Amygdala (tissue), 56 donors: ENCODE measurements at regions not wholly inside any gene's neighbourhood (a gene's known extent, or its start where the extent isn't known, plus 50 kb on each side); places are given as distances from the start of the nearest gene placed in this dataset.
"Not testable (repeated sequence)": the region's sequence is repeated elsewhere in the genome, so short reads cannot be mapped to it uniquely, and the experiment has no call there.

Experiments
- DNase-seq, 56 donors: peaks; one replicate each; lab custom pipeline; 2025; lab: John Stamatoyannopoulos, UW

GRCh38 chr6:156425359-156426020 is 351.7 kb upstream of the ARID1B start:
- no peak for DNase-seq

GRCh38 chr6:156423829-156424228 is 353.3 kb upstream of the ARID1B start:
- DNase-seq, result no peak

GRCh38 chr6:156423075-156423474 is 354.1 kb upstream of the ARID1B start:
- no peak for DNase-seq

- no peak for DNase-seq
These were observed 355.2 kb upstream of the ARID1B start for GRCh38 chr6:156421933-156422332.

GRCh38 chr6:156421301-156421700 is 355.9 kb upstream of the ARID1B start:
- not testable (repeated sequence) for DNase-seq

GRCh38 chr6:156420172-156420993 is 356.8 kb upstream of the ARID1B start:
- DNase-seq, result no peak

GRCh38 chr6:156419594-156419993 is 357.6 kb upstream of the ARID1B start:
- DNase-seq, result no peak

- DNase-seq, result no peak
These were observed 358.9 kb upstream of the ARID1B start for GRCh38 chr6:156418253-156418652.

GRCh38 chr6:156416391-156416790 is 360.8 kb upstream of the ARID1B start:
- DNase-seq, result no peak

- DNase-seq, result no peak
These were observed 364.0 kb upstream of the ARID1B start for GRCh38 chr6:156413154-156413553.

- no peak for DNase-seq
These were observed 366.5 kb upstream of the ARID1B start for GRCh38 chr6:156410649-156411048.

- DNase-seq, result no peak
These were observed 368.5 kb upstream of the ARID1B start for GRCh38 chr6:156408655-156409054.

- DNase-seq, result no peak
These were observed 369.8 kb upstream of the ARID1B start for GRCh38 chr6:156407334-156407733.

- no peak for DNase-seq
These were observed 370.5 kb upstream of the ARID1B start for GRCh38 chr6:156406688-156407087.

GRCh38 chr6:156406099-156406498 is 371.1 kb upstream of the ARID1B start:
- no peak for DNase-seq

GRCh38 chr6:156402628-156403027 is 374.6 kb upstream of the ARID1B start:
- no peak for DNase-seq

- DNase-seq, result no peak
These were observed 375.0 kb upstream of the ARID1B start for GRCh38 chr6:156402227-156402626.

GRCh38 chr6:156400487-156400886 is 376.7 kb upstream of the ARID1B start:
- no peak for DNase-seq

GRCh38 chr6:156398966-156399365 is 378.2 kb upstream of the ARID1B start:
- no peak for DNase-seq

GRCh38 chr6:156398371-156398770 is 378.8 kb upstream of the ARID1B start:
- DNase-seq, result no peak

- no peak for DNase-seq
These were observed 380.3 kb upstream of the ARID1B start for GRCh38 chr6:156396791-156397418.
